H1 (cell line): ENCODE measurements at regions not wholly inside any gene's neighbourhood (a gene's known extent, or its start where the extent isn't known, plus 50 kb on each side); places are given as distances from the start of the nearest gene placed in this dataset.

ENCODE experiments used
- CHD7 ChIP-seq: fragments of 300-600 bp; sonication (generic); IDR thresholded peaks from 2 replicates; pipeline ENCODE4 v1.7.1; 2012; ENCODE audit warnings: low read length, moderate library complexity, mild to moderate bottlenecking, inconsistent platforms; ENCODE audit not compliant: insufficient replicate concordance
- MAX ChIP-seq: IDR thresholded peaks from 2 replicates; pipeline ENCODE4 v1.6.1; 2012; ENCODE audit warnings: inconsistent platforms
- POLR2AphosphoS5 ChIP-seq: IDR thresholded peaks from 2 replicates; pipeline ENCODE4 v1.6.1; 2011; ENCODE audit warnings: low read depth, low read length
- RFX5 ChIP-seq: IDR thresholded peaks from 2 replicates; pipeline ENCODE4 v1.6.1; 2011; ENCODE audit warnings: low read depth, low read length, improper control_type of control experiment, borderline replicate concordance
- SIRT6 ChIP-seq: IDR thresholded peaks from one replicate; pipeline ENCODE4 v1.7.1; 2012; ENCODE audit warnings: low read length, inconsistent platforms
- SIX5 ChIP-seq: IDR thresholded peaks from 2 replicates; pipeline ENCODE4 v1.6.1; 2011; ENCODE audit warnings: mild to moderate bottlenecking, low read depth, low read length
- TEAD4 ChIP-seq: IDR thresholded peaks from 2 replicates; pipeline ENCODE4 v1.6.1; 2012; ENCODE audit warnings: low read depth, low read length, inconsistent platforms, mixed read lengths

- TF ChIP-seq CHD7 (no peak), MAX (no peak), TEAD4 (no peak), POLR2AphosphoS5 (no peak), SIRT6 (no peak), RFX5 (no peak), SIX5 (no peak)
These were observed 91.4 kb upstream of the ADGRG2 start (continued) for GRCh38 chrX:19213610-19214152.
